Activated CD4-positive, alpha-beta T cell treated with anti-CD3 and anti-CD28 coated beads, Interleukin-2, amount 50 U/mL, for 48 hours (primary cell): ENCODE measurements at regions not wholly inside any gene's neighbourhood (a gene's known extent, or its start where the extent isn't known, plus 50 kb on each side); places are given as distances from the start of the nearest gene placed in this dataset.
A peak's percentile ranks its signal among the peaks of the same experiment; 100 is the strongest.

Experiments used
- DNase-seq, 2 experiments: peaks; one replicate each; pipeline ENCODE4 v3.0.0-alpha.2; 2020

- DNase-seq, result no peak
These were observed 317.0 kb upstream of the CXXC4 start for GRCh38 chr4:104811727-104812126.

DNA sequence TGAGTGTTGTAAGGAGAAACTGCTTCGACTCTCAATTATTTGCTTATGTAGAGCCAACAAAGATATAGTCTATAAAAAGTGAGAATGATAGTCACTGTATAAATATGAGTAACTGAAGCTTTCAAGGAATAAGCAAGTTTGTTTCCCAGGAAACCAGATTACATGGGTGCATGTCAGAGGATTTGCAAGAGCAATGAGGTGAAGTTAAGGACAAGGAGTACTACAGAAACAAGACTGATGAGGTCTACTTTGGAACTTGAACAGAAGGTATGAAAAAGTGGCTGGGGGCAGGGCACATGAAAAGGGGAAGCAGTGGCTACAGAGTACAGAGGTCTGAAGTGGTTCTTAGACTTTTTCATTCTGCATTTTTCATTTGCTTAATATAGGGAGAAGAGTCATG, 321.0 kb upstream of the CXXC4 start:
- no peak for DNase-seq

DNA sequence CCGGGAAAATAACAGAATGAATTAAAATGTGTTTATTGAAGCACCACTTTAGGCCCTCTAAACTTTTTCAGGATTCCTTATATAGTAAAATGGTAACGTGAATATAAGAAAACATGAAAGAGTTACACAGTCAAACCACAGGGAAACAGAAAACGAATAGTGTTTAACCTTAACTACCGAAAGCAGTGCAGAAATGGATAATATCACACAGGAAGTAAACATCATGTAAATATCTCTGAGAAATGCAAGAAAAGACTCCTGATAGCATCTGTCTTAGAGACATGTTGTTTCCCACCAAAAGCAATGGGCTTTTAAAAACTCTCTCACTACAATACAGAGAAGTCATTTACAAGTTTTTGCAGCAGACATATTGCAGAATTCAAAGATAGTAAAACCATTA, 323.9 kb upstream of the CXXC4 start:
- DNase-seq, result no peak

DNA sequence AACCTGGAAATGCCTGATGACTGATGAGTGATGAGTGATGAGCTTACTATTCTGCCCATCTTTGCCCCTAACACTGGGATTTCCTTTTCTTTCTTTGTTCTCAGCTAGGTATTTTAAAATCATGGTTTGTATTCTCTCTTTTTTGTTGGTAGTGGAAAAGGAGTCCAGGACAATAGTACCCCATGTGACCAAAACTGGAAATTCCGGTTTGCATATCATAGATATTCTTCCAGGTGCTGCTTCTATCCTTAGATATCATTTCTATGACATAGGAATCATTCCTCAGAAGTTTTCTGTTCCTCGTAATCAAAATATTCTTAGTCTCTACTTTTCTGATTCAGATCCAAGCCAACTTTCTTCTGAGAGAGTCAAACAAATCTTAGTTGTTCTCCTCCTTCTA, 320.5 kb upstream of the TET2 start:
- no peak for DNase-seq

- DNase-seq, result no peak
These were observed 316.9 kb upstream of the TET2 start for GRCh38 chr4:104829761-104830160.

DNA sequence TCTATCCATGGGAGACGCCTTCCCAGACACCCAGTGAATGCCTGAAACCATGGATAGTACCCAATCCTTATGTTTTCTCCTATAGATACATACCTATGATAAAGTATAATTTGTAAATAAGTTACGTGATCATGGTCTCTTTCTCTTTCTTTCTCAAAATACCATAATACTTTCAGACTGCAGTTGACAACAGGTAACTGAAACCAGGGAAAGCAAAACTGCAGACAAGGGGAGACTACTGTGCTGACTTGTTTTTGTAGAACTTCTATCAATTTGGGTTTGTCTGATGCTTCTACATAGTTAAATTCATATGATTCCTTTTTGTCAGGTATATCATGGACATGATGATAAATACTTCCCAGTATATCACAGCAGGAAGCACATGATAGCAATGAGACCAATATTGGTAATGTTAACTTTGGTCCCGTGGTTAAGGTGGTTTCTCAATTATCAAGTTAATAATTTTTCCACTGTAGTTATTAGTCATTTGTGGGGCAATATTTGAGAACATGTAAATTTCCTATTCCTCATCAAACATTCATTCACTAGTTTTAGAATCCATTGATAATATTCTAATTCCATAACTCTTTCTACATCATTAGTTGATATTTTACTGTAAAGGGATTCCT, 298.0 kb upstream of the TET2 start:
- DNase-seq, result no peak

GRCh38 chr4:104859601-104860237, 287.0 kb upstream of the TET2 start:
- DNase-seq, result no peak

GRCh38 chr4:104860238-104861123, 286.2 kb upstream of the TET2 start:
- DNase-seq, result peak; percentile 36 to 58

- DNase-seq, result no peak
These were observed 279.9 kb upstream of the TET2 start for GRCh38 chr4:104866809-104867208.

DNA sequence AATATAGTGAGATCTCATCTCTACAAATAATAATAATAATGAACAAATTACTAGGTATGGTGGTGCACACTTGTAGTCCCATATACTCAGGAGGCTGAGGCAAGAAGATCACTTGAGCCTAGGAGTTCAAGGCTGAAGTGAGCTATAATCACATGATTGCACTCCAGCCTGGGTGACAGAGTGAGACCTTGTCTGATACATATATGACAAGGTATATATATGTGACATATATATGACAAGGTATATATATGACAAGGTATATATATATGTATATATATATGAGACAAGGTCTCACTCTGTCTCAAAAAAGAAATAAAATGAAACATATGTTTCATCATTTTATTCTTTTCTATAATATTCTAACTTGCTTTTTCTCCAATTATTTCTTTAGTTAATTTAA, 278.1 kb upstream of the TET2 start:
- DNase-seq, result no peak

- no peak for DNase-seq
These were observed 277.7 kb upstream of the TET2 start for GRCh38 chr4:104868958-104869357.

DNA sequence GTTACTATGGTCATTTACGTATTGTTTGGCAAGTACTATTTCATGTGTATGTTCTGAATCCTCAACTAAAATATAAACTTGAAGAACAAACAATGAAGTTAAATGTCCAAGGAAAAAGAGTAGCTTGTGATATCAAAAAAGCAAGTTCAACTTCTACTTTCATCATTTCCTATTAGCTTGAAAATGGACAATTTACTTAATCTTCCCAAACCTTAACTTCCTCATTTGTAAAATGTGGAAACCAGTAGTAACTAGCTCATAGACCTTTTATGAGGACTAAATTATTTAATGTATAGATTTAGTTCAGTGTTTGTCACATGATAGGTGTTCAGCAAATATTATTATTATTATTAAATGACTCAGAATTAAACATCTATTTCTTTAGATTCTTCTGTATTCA, 276.8 kb upstream of the TET2 start:
- DNase-seq, result no peak

DNA sequence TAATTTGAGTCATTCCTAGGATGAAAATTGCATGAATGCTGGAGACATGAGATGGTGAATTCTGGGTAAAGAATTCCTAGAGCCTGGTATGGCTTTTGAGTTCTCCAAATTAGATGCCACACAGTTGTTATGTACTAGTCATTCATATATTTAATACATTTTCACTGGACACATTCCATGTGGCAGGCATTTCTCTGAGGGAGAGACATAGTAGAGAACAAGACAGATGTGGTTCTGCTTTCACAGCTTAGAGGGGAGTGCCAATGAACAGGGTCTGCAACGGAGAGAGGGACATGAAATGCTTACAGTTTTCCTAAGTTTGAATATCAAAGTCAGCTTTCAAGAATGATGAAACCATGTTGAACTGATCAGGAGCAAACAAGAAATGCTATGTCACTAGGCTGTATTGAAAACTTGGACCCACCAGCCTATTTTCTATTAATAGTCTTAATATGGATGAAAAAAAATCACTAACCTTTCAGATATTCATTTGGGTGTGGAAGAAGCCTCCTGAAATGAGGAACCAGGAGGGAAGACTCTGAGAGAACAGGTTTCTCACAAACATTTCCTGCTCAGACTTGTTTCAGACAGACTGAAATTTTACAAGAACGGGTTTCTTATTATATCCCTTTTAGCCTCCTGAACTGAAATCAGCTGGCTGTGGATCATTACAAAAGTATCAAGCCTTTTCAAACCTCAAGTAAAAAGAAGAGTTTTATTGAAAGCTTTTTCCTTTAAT, 276.0 kb upstream of the TET2 start:
- no peak for DNase-seq

DNA sequence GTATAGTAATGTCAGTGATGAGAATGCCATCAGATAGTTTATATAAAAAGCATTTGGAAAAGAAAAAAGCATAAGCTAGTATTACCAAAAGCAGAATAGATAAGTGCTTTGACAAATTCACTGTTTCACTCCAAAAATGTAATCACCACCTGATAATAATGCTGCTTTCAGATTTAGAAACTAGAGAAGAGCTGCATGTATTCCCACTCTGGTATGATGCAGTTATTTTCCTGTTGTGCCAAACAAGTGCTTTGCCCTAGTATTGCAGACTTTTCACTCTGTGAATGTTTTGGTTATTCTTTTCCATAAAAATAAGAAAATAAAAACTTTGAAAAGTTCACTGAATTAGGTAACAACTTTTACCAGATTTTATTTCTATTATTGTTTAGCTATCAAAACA, 267.7 kb upstream of the TET2 start:
- DNase-seq, result no peak

GRCh38 chr4:104879367-104879766, 267.3 kb upstream of the TET2 start:
- DNase-seq, result no peak

DNA sequence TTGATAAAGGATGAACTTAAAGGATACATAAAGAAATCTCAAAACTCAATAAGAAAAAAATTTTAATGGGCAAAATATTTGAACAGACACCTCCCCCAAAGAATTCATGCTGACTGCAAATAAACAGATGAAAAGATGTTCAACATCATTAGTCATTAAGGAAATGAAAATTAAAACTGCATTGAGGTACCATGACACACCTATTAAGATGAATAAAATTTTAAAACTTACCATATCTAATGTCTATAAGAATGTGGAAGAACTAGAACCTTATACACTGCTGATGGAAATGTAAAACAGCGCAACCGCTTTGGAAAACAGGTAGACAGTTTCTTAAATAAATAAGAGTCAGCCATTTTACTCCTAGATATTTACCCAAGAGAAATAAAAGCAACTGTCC, 266.8 kb upstream of the TET2 start:
- no peak for DNase-seq

- no peak for DNase-seq
These were observed 265.4 kb upstream of the TET2 start for GRCh38 chr4:104881136-104881886.

GRCh38 chr4:104890598-104891275, 255.9 kb upstream of the TET2 start:
- no peak for DNase-seq

DNA sequence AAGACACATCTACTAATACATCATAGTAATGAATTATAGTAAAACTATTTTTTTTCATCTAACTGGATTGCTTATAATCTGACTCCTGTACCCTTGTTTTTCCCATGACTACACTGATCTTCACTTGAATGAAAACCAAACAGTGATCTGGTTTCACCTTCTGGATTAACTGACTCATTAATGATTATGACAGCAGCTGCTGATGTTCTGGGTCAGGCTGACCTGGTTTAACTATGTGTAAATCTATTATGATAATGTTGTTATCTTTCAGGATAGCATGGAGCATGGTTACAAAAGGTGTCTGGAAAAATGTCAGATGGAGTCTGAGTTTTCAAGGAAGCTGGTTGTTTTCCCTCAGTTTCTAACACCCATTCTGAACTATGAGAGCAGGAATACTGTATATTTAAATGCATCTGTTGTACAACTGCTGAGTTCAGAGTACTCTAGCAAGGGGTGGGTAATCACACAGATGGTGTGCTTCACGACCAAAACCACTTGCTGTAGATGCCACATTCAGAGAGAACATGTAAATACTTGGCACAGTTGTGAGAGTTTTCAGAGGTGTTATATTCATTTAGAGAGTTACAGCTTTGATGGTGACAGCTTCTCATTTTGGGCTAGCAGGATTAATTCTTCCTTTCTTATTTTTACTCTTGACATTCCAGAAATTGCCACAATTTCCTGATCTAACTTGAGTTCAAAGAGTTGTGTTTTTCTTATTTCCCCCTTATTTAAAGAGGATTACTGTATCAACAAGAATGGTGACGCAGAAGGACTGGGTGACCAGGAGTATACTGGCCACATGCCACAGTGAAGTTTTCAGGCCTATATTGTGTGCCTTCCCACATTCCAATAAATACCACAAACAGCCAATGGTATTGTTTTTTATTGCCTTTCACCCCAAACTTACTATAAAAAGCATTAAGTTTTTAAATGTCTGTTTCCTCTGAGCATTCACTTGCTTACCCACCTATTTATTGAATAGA, 249.7 kb upstream of the TET2 start:
- no peak for DNase-seq

DNA sequence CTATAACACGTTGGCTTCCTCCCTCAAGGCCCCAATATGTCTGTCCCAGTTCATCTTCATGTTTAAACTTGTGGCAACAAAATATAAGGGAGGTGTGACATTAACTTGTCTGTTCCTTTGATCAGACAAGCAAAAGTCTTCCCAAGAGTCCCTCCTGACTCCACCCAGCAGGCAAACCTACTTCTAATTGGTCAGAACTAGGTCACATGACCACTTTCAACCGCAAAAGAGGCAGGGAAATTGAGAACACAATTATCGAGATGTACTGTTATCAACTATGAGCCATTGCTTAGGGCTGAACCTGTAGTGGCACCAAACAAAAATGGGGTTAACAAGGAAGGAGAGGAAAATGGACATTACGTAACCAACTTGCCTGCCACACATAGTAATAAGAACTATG, 246.8 kb upstream of the TET2 start:
- no peak for DNase-seq

GRCh38 chr4:104901438-104901837, 245.2 kb upstream of the TET2 start:
- DNase-seq, result no peak
